Central memory CD8-positive, alpha-beta T cell (primary cell): ENCODE measurements at regions not wholly inside any gene's neighbourhood (a gene's known extent, or its start where the extent isn't known, plus 50 kb on each side); places are given as distances from the start of the nearest gene placed in this dataset.

Source experiments
- ATAC-seq: fragments of 150-1000 bp; cut with Tn5 transposase; replicated peaks from 2 replicates; pipeline ENCODE4 v1.10.0; 2022; ENCODE audit warnings: mild to moderate bottlenecking, moderate FRiP score, moderate number of reproducible peaks; ENCODE audit not compliant: poor library complexity, severe bottlenecking; ENCODE audit errors: extremely low read depth
- DNase-seq, 2 donors: peaks; one replicate each; pipeline ENCODE4 v3.0.0; 2021; ENCODE audit warnings: low spot score in 2 of 2
- H3K27ac Mint-ChIP-seq: one replicate; pipeline ENCODE4 v1.8.0; 2022; ENCODE audit warnings: low read depth, mild to moderate bottlenecking, moderate library complexity, mixed read lengths
- H3K27me3 Mint-ChIP-seq: one replicate; pipeline ENCODE4 v1.8.0; 2022; ENCODE audit warnings: mixed read lengths
- H3K36me3 Mint-ChIP-seq: one replicate; pipeline ENCODE4 v1.8.0; 2022; ENCODE audit warnings: mild to moderate bottlenecking, moderate library complexity, mixed read lengths; ENCODE audit not compliant: insufficient read depth
- H3K4me1 Mint-ChIP-seq: one replicate; pipeline ENCODE4 v1.8.0; 2022; ENCODE audit warnings: mixed read lengths
- H3K4me3 Mint-ChIP-seq: one replicate; pipeline ENCODE4 v1.8.0; 2022; ENCODE audit warnings: mild to moderate bottlenecking, moderate library complexity, mixed read lengths
- H3K9me3 Mint-ChIP-seq: one replicate; pipeline ENCODE4 v1.8.0; 2022; ENCODE audit warnings: mixed read lengths

DNA sequence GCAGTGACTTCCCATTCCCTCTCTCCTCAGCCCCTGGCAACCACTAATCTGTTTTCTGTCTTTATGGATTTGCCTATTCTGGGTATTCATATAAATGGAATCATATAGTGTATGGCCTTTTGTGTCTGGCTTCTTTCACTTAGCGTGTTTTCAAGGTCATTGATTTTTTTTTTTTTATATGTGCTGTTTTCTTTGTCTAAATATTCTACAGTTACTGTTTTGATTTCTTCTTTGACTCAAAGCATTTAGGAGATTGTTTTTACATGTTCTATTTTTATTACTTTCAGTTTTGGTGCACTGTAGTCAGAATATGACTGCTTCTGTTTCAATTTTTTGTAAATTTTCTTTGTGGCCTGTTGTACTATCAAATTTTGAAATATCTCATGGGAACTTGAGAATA is 71.9 kb upstream of the RNU6-1 start:
- no peak for DNase-seq
- Mint-ChIP-seq H3K27ac (no peak overlapping the region), H3K4me1 (no peaks in the 10 kb centered on the region), H3K4me3 (no peak overlapping the region), H3K27me3 (peaks cover 20% of the 10 kb centered on the region), H3K9me3 (no peaks in the 10 kb centered on the region), H3K36me3 (no peaks in the 10 kb centered on the region)
- no peak for ATAC-seq

DNA sequence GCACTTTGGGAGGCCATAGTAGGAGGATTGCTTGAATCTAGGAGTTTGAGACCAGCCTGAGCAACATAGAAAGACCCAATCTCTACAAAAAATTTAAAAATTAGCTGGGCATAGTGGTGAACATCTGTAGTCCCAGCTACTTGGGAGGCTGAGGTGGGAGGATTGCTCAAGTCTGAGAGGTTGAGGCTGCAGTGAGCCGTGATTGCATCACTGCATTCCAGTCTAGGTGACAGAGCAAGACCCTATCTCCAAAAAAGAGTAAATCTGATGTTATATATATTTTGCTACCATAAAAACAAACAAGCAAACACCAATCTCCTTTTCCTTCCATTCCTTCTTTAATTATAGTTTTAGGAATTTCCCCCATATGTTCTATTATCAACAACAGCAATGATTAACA is 74.2 kb upstream of the RNU6-1 start:
- no peak overlapping the region for H3K4me3 Mint-ChIP-seq
- no peaks in the 10 kb centered on the region for H3K36me3 Mint-ChIP-seq
- no peak overlapping the region for H3K27ac Mint-ChIP-seq

GRCh38 chr15:67914537-67915460 is 75.0 kb upstream of the RNU6-1 start:
- no peak for DNase-seq
- no peaks in the 10 kb centered on the region for H3K36me3 Mint-ChIP-seq

More for the DNA sequence above, 74.2 kb upstream of the RNU6-1 start:
- DNase-seq: no peak
- H3K27me3 Mint-ChIP-seq: no peaks in the 10 kb centered on the region
- no peak for ATAC-seq
- no peaks in the 10 kb centered on the region for H3K4me1 Mint-ChIP-seq
- peaks cover 4% of the 10 kb centered on the region for H3K9me3 Mint-ChIP-seq

GRCh38 chr15:67915461-67916374 is 75.9 kb upstream of the RNU6-1 start:
- Mint-ChIP-seq H3K27me3 (no peaks in the 10 kb centered on the region), H3K4me3 (no peak overlapping the region), H3K36me3 (no peaks in the 10 kb centered on the region), H3K4me1 (no peaks in the 10 kb centered on the region), H3K9me3 (peaks cover 4% of the 10 kb centered on the region), H3K27ac (no peak overlapping the region)
- DNase-seq (no peak), ATAC-seq (no peak)

More at GRCh38 chr15:67914537-67915460, 75.0 kb upstream of the RNU6-1 start:
- Mint-ChIP-seq H3K27ac (no peak overlapping the region), H3K27me3 (no peaks in the 10 kb centered on the region), H3K9me3 (peaks cover 4% of the 10 kb centered on the region), H3K4me1 (no peaks in the 10 kb centered on the region), H3K4me3 (no peak overlapping the region)
- ATAC-seq: no peak

GRCh38 chr15:67916565-67916964 is 76.7 kb upstream of the RNU6-1 start:
- Mint-ChIP-seq H3K9me3 (peaks cover 4% of the 10 kb centered on the region), H3K27me3 (no peaks in the 10 kb centered on the region), H3K36me3 (no peaks in the 10 kb centered on the region), H3K4me1 (no peaks in the 10 kb centered on the region), H3K27ac (no peak overlapping the region), H3K4me3 (no peak overlapping the region)
- no peak for ATAC-seq
- DNase-seq: no peak

- DNase-seq (no peak), ATAC-seq (no peak)
- Mint-ChIP-seq H3K27ac (no peak overlapping the region), H3K4me3 (no peak overlapping the region), H3K9me3 (peaks cover 4% of the 10 kb centered on the region), H3K27me3 (no peaks in the 10 kb centered on the region), H3K4me1 (no peaks in the 10 kb centered on the region), H3K36me3 (no peaks in the 10 kb centered on the region)
Observed at GRCh38 chr15:67917037-67917436, 77.2 kb upstream of the RNU6-1 start.

DNA sequence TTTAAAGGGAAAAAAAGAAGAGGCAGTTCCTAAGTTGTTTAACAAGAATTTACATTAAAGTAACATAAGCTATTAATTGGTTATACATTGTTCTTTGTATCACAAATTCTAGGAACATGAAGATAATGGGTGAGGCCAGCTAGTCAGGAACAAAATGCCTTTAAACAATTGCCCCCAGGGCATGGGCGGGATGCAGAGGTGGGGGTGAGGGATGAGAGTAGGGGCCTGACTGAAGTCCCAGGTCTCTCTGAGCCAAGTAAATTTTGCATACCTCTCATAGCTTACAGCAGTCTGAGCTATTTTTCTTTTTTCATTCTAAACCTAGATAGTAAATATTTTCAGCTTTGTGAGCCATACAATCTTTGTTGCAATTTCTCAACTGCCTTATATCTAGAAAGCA is 77.8 kb upstream of the RNU6-1 start:
- ATAC-seq (no peak), DNase-seq (no peak)
- no peaks in the 10 kb centered on the region for H3K4me1 Mint-ChIP-seq
- H3K36me3 Mint-ChIP-seq: no peaks in the 10 kb centered on the region
- H3K27ac Mint-ChIP-seq: no peak overlapping the region
- H3K9me3 Mint-ChIP-seq: peaks cover 4% of the 10 kb centered on the region
- H3K4me3 Mint-ChIP-seq: no peak overlapping the region
- H3K27me3 Mint-ChIP-seq: no peaks in the 10 kb centered on the region

- Mint-ChIP-seq H3K4me3 (no peak overlapping the region), H3K4me1 (no peaks in the 10 kb centered on the region), H3K27me3 (no peaks in the 10 kb centered on the region), H3K9me3 (peaks cover 4% of the 10 kb centered on the region), H3K27ac (no peak overlapping the region), H3K36me3 (no peaks in the 10 kb centered on the region)
- DNase-seq: no peak
- no peak for ATAC-seq
Observed at GRCh38 chr15:67918205-67918861, 78.5 kb upstream of the RNU6-1 start.

DNA sequence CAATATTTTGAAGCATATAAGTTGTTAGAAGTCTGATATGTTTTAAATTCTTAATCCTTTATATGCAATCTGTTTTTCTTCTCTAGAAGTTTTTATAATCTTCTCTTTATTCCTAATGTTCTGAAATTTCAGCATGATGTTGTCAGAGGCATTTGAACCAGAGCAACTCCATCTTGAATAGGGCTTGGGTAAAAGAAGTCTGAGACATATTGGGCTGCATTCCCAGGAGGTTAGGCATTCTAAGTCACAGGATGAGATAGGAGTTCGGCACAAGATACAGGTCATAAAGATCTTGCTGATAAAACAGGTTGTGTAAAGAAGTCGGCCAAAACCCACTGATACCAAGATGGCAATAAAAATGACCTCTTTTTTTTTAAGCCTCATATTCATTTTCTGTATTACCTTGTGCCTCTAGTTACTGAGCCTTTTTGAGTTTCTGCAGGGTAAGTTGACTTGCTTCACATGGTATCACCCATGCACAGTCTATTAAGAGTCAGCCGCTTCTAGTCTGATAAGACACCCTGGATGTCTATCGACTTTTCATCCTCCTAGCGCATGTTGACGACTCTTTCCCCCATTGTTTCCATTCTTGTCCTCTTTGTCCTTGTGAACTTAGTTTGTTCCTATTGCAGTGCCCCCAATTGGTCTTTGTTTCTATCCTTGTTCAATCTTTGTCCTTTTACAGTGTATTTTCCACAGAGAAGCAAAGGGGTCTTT is 80.8 kb upstream of the RNU6-1 start:
- H3K4me1 Mint-ChIP-seq: no peaks in the 10 kb centered on the region
- DNase-seq: no peak
- H3K27ac Mint-ChIP-seq: no peak overlapping the region
- no peak overlapping the region for H3K4me3 Mint-ChIP-seq
- H3K27me3 Mint-ChIP-seq: no peaks in the 10 kb centered on the region
- H3K9me3 Mint-ChIP-seq: peaks cover 9% of the 10 kb centered on the region
- no peaks in the 10 kb centered on the region for H3K36me3 Mint-ChIP-seq
- ATAC-seq: no peak

DNA sequence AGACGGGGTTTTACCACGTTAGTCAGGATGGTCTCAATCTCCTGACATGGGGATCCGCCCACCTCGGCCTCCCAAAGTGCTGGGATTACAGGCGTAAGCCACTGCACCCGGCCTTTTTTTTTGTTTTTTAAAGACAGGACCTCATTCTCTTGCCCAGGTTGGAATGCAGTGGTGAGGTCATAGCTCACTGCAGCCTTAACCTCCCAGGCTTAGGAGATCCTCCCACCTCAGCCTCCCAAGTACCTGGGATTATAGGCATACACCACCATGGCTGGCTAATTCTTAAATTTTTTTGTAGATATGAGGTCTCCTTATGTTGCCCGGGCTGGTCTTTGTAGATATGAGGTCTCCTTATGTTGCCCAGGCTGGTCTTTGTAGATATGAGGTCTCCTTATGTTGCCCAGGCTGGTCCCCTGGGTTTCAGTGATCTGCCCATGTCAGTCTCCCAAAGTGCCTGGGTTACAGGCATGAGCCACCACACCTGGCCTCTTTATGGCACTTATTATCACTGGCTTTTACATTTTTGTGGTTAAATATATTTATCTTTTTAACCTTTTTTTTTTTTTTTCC is 82.3 kb upstream of the RNU6-1 start:
- H3K27ac Mint-ChIP-seq: no peak overlapping the region
- H3K36me3 Mint-ChIP-seq: no peaks in the 10 kb centered on the region
- H3K27me3 Mint-ChIP-seq: no peaks in the 10 kb centered on the region
- no peak for ATAC-seq
- DNase-seq: no peak
- H3K4me1 Mint-ChIP-seq: no peaks in the 10 kb centered on the region
- H3K4me3 Mint-ChIP-seq: no peak overlapping the region
- peaks cover 9% of the 10 kb centered on the region for H3K9me3 Mint-ChIP-seq

- no peaks in the 10 kb centered on the region for H3K27me3 Mint-ChIP-seq
- ATAC-seq (no peak), DNase-seq (no peak)
- H3K36me3 Mint-ChIP-seq: no peaks in the 10 kb centered on the region
- H3K4me3 Mint-ChIP-seq: no peak overlapping the region
- no peaks in the 10 kb centered on the region for H3K4me1 Mint-ChIP-seq
- peaks cover 9% of the 10 kb centered on the region for H3K9me3 Mint-ChIP-seq
- H3K27ac Mint-ChIP-seq: no peak overlapping the region
Observed at GRCh38 chr15:67922971-67923945, 83.4 kb upstream of the RNU6-1 start.
